K562 (cell line): ENCODE measurements at regions not wholly inside any gene's neighbourhood (a gene's known extent, or its start where the extent isn't known, plus 50 kb on each side); places are given as distances from the start of the nearest gene placed in this dataset.

Source experiments
- ATAC-seq: fragments of 200-7000 bp; cut with Tn5 transposase; 3 replicates; pipeline ENCODE4 v1.9.1; 2020; ENCODE audit warnings: moderate library complexity
- BruUV-seq: library from RNA; stranded (reverse); fragments of 400-500 nt; replicated peaks from 2 replicates; lab custom pipeline; 2021; lab: Mats Ljungman, UMichigan
- CTCF ChIA-PET: fragments of 300-600 bp; formaldehyde crosslinking; extraction: SDS; loops from one replicate; lab custom pipeline; 2021; ENCODE audit warnings: low intra/inter-chr PET ratio; lab: Yijun Ruan, JAX
- POLR2A ChIA-PET: fragments of 300-600, 350-650 bp; sonication (Branson Sonifier 250); formaldehyde crosslinking; extraction: SDS; loops from one replicate; lab custom pipeline; 2021; ENCODE audit warnings: antibody characterized with exemption, inconsistent platforms; lab: Yijun Ruan, JAX
- DNase-seq, 4 experiments: peaks; one replicate each; pipeline versions ENCODE4 v3.0.0 to v3.0.0-alpha.2; 2011 to 2018; ENCODE audit warnings: low spot score in 3 of 4, mixed read lengths in 3 of 4; ENCODE audit errors: extremely low read depth in 1 of 4
- FAIRE-seq: peaks from 2 replicates; lab custom pipeline; 2011; peaks lifted over from hg19 to GRCh38; lab: Jason Lieb, UNC
- H2AFZ ChIP-seq: 2 replicates; pipeline ENCODE4 v1.6.0; 2011; ENCODE audit warnings: low read depth, low read length, control low read depth, inconsistent platforms
- H3K27ac ChIP-seq: fragments of 200-600 bp; 3 replicates; pipeline ENCODE4 v1.8.0; 2011; ENCODE audit warnings: low read depth, mild to moderate bottlenecking, control low read depth, inconsistent platforms, low read length, moderate library complexity, mixed read lengths; ENCODE audit errors: extremely low read depth
- H3K27me3 ChIP-seq, 2 experiments: fragments of 300-600 bp in 1 of 2; 2 replicates in 1 of 2; 3 replicates in 1 of 2; pipeline versions ENCODE4 v1.6.0 to v1.8.0; 2011; ENCODE audit warnings: inconsistent platforms in 2 of 2, low read length in 2 of 2, mild to moderate bottlenecking in 1 of 2, mixed read lengths in 1 of 2, moderate library complexity in 1 of 2; ENCODE audit not compliant: control insufficient read depth in 2 of 2, insufficient read depth in 2 of 2
- H3K36me3 ChIP-seq: fragments of 300-600 bp; 3 replicates; pipeline ENCODE4 v1.8.0; 2011; ENCODE audit warnings: mild to moderate bottlenecking, low read length, inconsistent platforms; ENCODE audit not compliant: control insufficient read depth, insufficient read depth
- H3K4me1 ChIP-seq, 2 experiments: fragments of 200-600 bp in 1 of 2; replicated peaks in 1 of 2; 2 replicates in 1 of 2; 3 replicates in 1 of 2; pipeline versions ENCODE4 v1.5.1 to v1.8.0; 2011; ENCODE audit warnings: inconsistent platforms in 2 of 2, low read length in 2 of 2, mild to moderate bottlenecking in 1 of 2, mixed read lengths in 1 of 2, moderate library complexity in 1 of 2; ENCODE audit not compliant: control insufficient read depth in 2 of 2, insufficient read depth in 2 of 2
- H3K4me2 ChIP-seq: 2 replicates; pipeline ENCODE4 v1.6.1; 2011; ENCODE audit warnings: low read length, control low read depth, inconsistent platforms, mixed read lengths; ENCODE audit not compliant: insufficient read depth
- H3K4me3 ChIP-seq: fragments of 200-600 bp; sonication (generic), shearing (Covaris generic); 2 replicates; pipeline ENCODE4 v1.5.1; 2016; ENCODE audit warnings: control low read depth, inconsistent platforms
- H3K79me2 ChIP-seq: fragments of 200-600 bp; 3 replicates; pipeline ENCODE4 v1.8.0; 2011; ENCODE audit warnings: low read length, inconsistent platforms; ENCODE audit not compliant: control insufficient read depth, insufficient read depth
- H3K9ac ChIP-seq, 2 experiments: 2 replicates each; pipeline versions ENCODE4 v1.6.0 to v1.6.1; 2011; ENCODE audit warnings: low read depth in 2 of 2, low read length in 2 of 2, control low read depth in 1 of 2, inconsistent platforms in 1 of 2, mild to moderate bottlenecking in 1 of 2, mixed read lengths in 1 of 2; ENCODE audit not compliant: insufficient read depth in 1 of 2
- H3K9me1 ChIP-seq: one replicate; pipeline ENCODE4 v1.6.0; 2011; ENCODE audit warnings: inconsistent platforms, mild to moderate bottlenecking, low read length, moderate library complexity; ENCODE audit not compliant: control insufficient read depth, insufficient read depth
- H3K9me3 ChIP-seq: replicated peaks from 2 replicates; pipeline ENCODE4 v1.5.1; 2011; ENCODE audit warnings: low read depth, low read length, inconsistent platforms; ENCODE audit not compliant: control insufficient read depth, insufficient read depth
- H4K20me1 ChIP-seq: replicated peaks from 2 replicates; pipeline ENCODE4 v1.6.1; 2011; ENCODE audit warnings: low read length, inconsistent platforms, mixed read lengths; ENCODE audit not compliant: control insufficient read depth, insufficient read depth
- JUND ChIP-seq, 2 experiments: IDR thresholded peaks; 2 replicates in 1 of 2; 3 replicates in 1 of 2; pipeline ENCODE4 v1.6.1; 2011; ENCODE audit warnings: borderline replicate concordance in 2 of 2, low read depth in 2 of 2, low read length in 2 of 2, improper control_type of control experiment in 1 of 2, missing biosample characterization in 1 of 2, missing genetic modification characterization in 1 of 2, missing genetic modification reagents in 1 of 2
- MCM2 ChIP-seq: fragments of 450-650 bp; IDR thresholded peaks from 2 replicates; pipeline ENCODE4 v1.6.1; 2017; ENCODE audit warnings: low read depth, mild to moderate bottlenecking
- MECOM ChIP-seq: fragments of 250-450 bp; sonication (Bioruptor Pico); IDR thresholded peaks from 2 replicates; pipeline ENCODE4 v1.8.0; 2022; ENCODE audit warnings: inconsistent platforms
- MED1 ChIP-seq: sonication (generic); formaldehyde crosslinking; IDR thresholded peaks from 2 replicates; pipeline ENCODE4 v1.8.1; 2023; ENCODE audit warnings: missing genetic modification reagents, borderline replicate concordance
- NONO ChIP-seq, 2 experiments: fragments of 200-400 bp in 1 of 2; fragments of 450-650 bp in 1 of 2; formaldehyde crosslinking in 1 of 2; IDR thresholded peaks; 2 replicates each; pipeline ENCODE4 v1.6.1; 2017; ENCODE audit warnings: low read depth in 2 of 2, mild to moderate bottlenecking in 2 of 2, moderate library complexity in 2 of 2, low read length in 1 of 2
- SMC3 ChIP-seq: conservative IDR thresholded peaks from 2 replicates; pipeline ENCODE4 v1.6.1; 2011; ENCODE audit warnings: low read depth, low read length, improper control_type of control experiment; ENCODE audit not compliant: insufficient read depth
- TEAD1 ChIP-seq, 2 experiments: fragments of 450-650 bp in 1 of 2; sonication (generic) in 1 of 2; formaldehyde crosslinking; IDR thresholded peaks; 2 replicates each; pipeline versions ENCODE4 v1.4.0 to v1.8.0; 2020 to 2022; ENCODE audit warnings: mild to moderate bottlenecking in 2 of 2, missing genetic modification reagents in 1 of 2
- TRIM24 ChIP-seq, 2 experiments: fragments of 450-650 bp; IDR thresholded peaks; 2 replicates each; pipeline ENCODE4 v1.6.1; 2016
- ZBTB12 ChIP-seq: fragments of 250-450 bp; sonication (Bioruptor Pico); IDR thresholded peaks from 2 replicates; pipeline ENCODE4 v1.4.0; 2020
- ZBTB34 ChIP-seq: fragments of 250-450 bp; sonication (Bioruptor Pico); IDR thresholded peaks from 2 replicates; pipeline ENCODE4 v1.8.0; 2021; ENCODE audit warnings: mild to moderate bottlenecking, moderate library complexity
- ZNF444 ChIP-seq: fragments of 250-450 bp; sonication (Bioruptor Pico); IDR thresholded peaks from 2 replicates; pipeline ENCODE4 v1.4.0; 2020; ENCODE audit warnings: mild to moderate bottlenecking, moderate library complexity
- ZNF75A ChIP-seq: fragments of 450-650 bp; formaldehyde crosslinking; IDR thresholded peaks from 2 replicates; pipeline ENCODE4 v1.4.0; 2020; ENCODE audit warnings: mild to moderate bottlenecking
- WGBS: fragments of 100-300 bp; shearing (Covaris generic); methylation state at CpG from one replicate; pipeline ENCODE4 v1.1.6; 2016; ENCODE audit warnings: low coverage, mixed read lengths; ENCODE audit not compliant: insufficient coverage; ENCODE audit errors: missing lambda C conversion rate; 5-methylcytosine and 5-hydroxymethylcytosine counted together
- in situ Hi-C: fragments of 300-500 bp; cut with MboI; formaldehyde crosslinking; loops from 4 replicates; pipeline ENCODE4 v1.15.0; 2018; ENCODE audit warnings: inconsistent platforms, mixed read lengths
- intact Hi-C: fragments of 100-400 bp; cut with micrococcal nuclease; formaldehyde crosslinking; loops from 2 replicates; pipeline ENCODE4 v1.14.2; 2022

- H3K9me3 ChIP-seq, result no peaks in the 10 kb centered on the region
- H3K4me3 ChIP-seq, result no peak overlapping the region
- ATAC-seq, result no peak
- H3K4me1 ChIP-seq, result no peaks in the 10 kb centered on the region
- DNase-seq, result no peak
- no peak for FAIRE-seq
- no peaks in the 10 kb centered on the region for H3K79me2 ChIP-seq
- H3K4me2 ChIP-seq, result no peak overlapping the region
- no peaks in the 10 kb centered on the region for H4K20me1 ChIP-seq
- no peaks in the 10 kb centered on the region for H3K9me1 ChIP-seq
- WGBS, result 0% methylated on average over 7 of the region's 7 CpGs
- POLR2A ChIA-PET, result no interaction called here
- H3K27ac ChIP-seq, result no peak overlapping the region
- TF ChIP-seq TEAD1 (CRISPR knock-in tag; IDR thresholded peaks at IDR 0.05) (no peak), TRIM24 (IDR thresholded peaks at IDR 0.05) (no peak), SMC3 (no peak), MED1 (no peak), MCM2 (no peak), NONO (IDR thresholded peaks at IDR 0.05; ENCODE audit: low read depth in 2 of 2, low read length in 1 of 2) (no peak), ZBTB34 (CRISPR knock-in tag) (no peak), ZBTB12 (CRISPR knock-in tag) (no peak), JUND (IDR thresholded peaks at IDR 0.05; ENCODE audit: borderline replicate concordance, low read depth, low read length) (no peak), JUND (tag; IDR thresholded peaks at IDR 0.05; ENCODE audit: borderline replicate concordance, low read depth, low read length) (no peak), MECOM (no peak), ZNF444 (no peak), ZNF75A (CRISPR knock-in tag) (no peak)
- TF ChIP-seq, all 486 proteins: peak for 0
- intact Hi-C loops, result no loop called here
- in situ Hi-C loops, result no loop called here
- Histone ChIP-seq H3K27me3 (no peaks in the 10 kb centered on the region), H3K36me3 (no peaks in the 10 kb centered on the region), H2AFZ (no peak overlapping the region), H3K9ac (no peak overlapping the region)
- no TSS peak for BruUV-seq
- CTCF ChIA-PET, result no interaction called here
Measured at GRCh38 chr18:67742525-67742924, 226.0 kb upstream of the DSEL start.
